Left lung (tissue), 4 donors: ENCODE measurements at regions not wholly inside any gene's neighbourhood (a gene's known extent, or its start where the extent isn't known, plus 50 kb on each side); places are given as distances from the start of the nearest gene placed in this dataset.

ENCODE experiments used
- ATAC-seq: fragments of 200-7000 bp; cut with Tn5 transposase; one replicate; pipeline ENCODE4 v1.9.1; 2020; ENCODE audit warnings: moderate library complexity
- DNase-seq, 4 donors: peaks; one replicate each; pipeline ENCODE4 v3.0.0-alpha.2; 2013 to 2020
- H3K27ac ChIP-seq, 2 donors: fragments of 200-600 bp; sonication (generic) in 1 of 2; one replicate each; pipeline versions ENCODE4 v1.5.0 to v1.8.0; 2020 to 2021
- H3K27me3 ChIP-seq, 2 donors: fragments of 200-600 bp; sonication (generic) in 1 of 2; one replicate each; pipeline versions ENCODE4 v1.5.0 to v1.8.0; 2020 to 2021
- H3K36me3 ChIP-seq, 2 donors: fragments of 200-600 bp; sonication (generic) in 1 of 2; one replicate each; pipeline versions ENCODE4 v1.5.0 to v1.8.0; 2020 to 2021
- H3K4me1 ChIP-seq, 2 donors: fragments of 200-600 bp; one replicate each; pipeline ENCODE4 v1.8.0; 2021
- H3K4me3 ChIP-seq, 2 donors: fragments of 200-600 bp; sonication (generic) in 1 of 2; one replicate each; pipeline versions ENCODE4 v1.5.0 to v1.8.0; 2020 to 2021; ENCODE audit warnings: mild to moderate bottlenecking in 1 of 2
- H3K9me3 ChIP-seq, 2 donors: fragments of 200-600 bp; sonication (generic) in 1 of 2; one replicate each; pipeline versions ENCODE4 v1.5.0 to v1.8.0; 2020 to 2021
- CTCF ChIP-seq, 2 donors: fragments of 200-600 bp; sonication (generic) in 1 of 2; IDR thresholded peaks; one replicate each; pipeline versions ENCODE4 v1.5.0 to v1.8.0; 2021; ENCODE audit warnings: antibody characterized with exemption in 2 of 2
- intact Hi-C, 2 donors: fragments of 100-400 bp; cut with DNase I; formaldehyde crosslinking; loops; one replicate each; pipeline versions ENCODE4 v1.11.2 to v1.14.2; 2022
- donor health status: DM: no; HTN: yes; CAD: no.
- donor health status: DM: no; HTN: no; CAD: no.

DNA sequence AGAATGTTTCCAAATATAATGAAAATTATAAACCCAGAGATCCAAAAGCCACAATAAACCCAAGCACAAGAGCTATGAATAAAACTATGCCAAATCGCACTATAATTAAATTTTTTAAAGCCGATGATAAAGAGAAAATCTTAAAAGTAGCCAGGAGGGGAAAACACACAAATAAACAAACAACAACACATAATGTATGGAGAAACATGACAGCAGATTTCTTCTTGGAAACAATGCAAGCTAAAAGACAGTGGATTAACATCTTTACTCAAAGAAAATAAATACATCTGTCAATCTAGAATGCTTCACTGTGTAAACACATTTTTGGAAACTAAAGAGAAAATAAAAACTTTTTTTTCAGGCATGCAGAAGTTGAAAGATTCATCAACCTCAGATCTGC, 53.0 kb upstream of the SMOX start:
- intact Hi-C loops: no loop called here
- no peak overlapping the region for H3K27ac ChIP-seq
- H3K36me3 ChIP-seq: no peaks in the 10 kb centered on the region
- DNase-seq: no peak
- H3K9me3 ChIP-seq: peaks cover 0 to 12% of the 10 kb centered on the region in 2 donors
- H3K27me3 ChIP-seq: no peaks in the 10 kb centered on the region
- H3K4me3 ChIP-seq: no peak overlapping the region
- ATAC-seq: no peak
- peaks cover 0 to 15% of the 10 kb centered on the region in 2 donors for H3K4me1 ChIP-seq
- no peak for TF ChIP-seq CTCF (IDR thresholded peaks at IDR 0.05)

DNA sequence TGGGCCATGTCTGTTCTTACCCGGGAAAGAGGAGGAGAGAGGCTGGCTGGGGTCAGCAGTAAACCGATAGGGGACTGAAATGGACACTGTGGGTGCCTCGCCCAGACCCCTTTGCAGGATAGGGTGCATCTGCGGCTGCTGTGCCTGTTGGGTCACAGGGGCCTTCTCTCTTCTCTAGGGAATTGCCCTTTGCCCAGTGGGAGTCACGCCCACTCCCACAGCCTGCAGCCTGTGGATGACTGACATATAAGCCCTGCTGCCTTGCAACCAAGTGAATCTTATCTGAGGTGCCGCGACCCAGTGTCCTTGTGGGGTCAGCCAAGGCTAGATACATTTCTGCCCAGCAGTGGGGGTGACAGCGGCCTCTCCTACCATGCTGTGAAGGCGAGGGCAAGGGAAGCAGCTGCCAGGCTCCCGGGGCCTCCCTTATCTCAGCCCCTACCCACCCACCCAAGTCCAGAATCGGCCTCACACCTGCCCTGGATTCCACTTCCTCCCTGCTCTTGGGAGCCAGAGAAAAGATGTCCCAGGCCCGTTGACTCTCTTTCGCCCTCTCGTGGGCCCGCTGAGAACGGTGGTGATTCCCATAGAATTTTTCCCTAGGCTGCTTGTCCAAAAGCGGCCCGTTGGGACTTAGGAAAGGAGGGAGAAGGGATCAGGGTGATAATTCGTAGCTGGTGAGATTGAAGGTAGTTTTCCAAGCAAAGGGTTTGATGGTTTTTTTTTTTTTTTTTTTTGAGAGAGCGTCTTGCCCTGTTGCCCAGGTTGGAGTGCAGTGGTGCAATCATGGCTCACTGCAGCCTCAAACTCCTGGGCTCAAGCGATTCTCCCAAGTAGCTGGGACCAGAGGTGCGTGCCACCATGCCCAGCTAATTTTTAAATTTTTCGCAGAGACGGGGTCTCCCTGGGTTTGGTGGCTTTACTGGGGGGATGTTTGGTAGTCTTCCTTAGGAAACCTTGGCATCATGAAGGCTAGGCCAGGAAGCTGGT, 56.8 kb upstream of the SMOX start:
- intact Hi-C loops: no loop called here
- peaks cover 0 to 26% of the 10 kb centered on the region in 2 donors for H3K4me1 ChIP-seq
- peak in 2 of 4 donors; percentile 51 to 89 for DNase-seq
- H3K4me3 ChIP-seq: no peak overlapping the region
- no peaks in the 10 kb centered on the region for H3K36me3 ChIP-seq
- peak overlapping the region in 1 of 2 donors; percentile 85 for H3K27ac ChIP-seq
- ATAC-seq: peak; percentile 87
- peak; percentile 51 to 67 for TF ChIP-seq CTCF (IDR thresholded peaks at IDR 0.05)
- H3K9me3 ChIP-seq: peaks cover 0 to 12% of the 10 kb centered on the region in 2 donors
- H3K27me3 ChIP-seq: no peaks in the 10 kb centered on the region

GRCh38 chr20:4090756-4091489, 57.7 kb upstream of the SMOX start:
- DNase-seq: no peak
- peaks cover 0 to 35% of the 10 kb centered on the region in 2 donors for H3K4me1 ChIP-seq
- peak overlapping the region in 1 of 2 donors; percentile 85 for H3K27ac ChIP-seq
- intact Hi-C loops: no loop called here
- ATAC-seq: no peak
- peaks cover 0 to 9% of the 10 kb centered on the region in 2 donors for H3K9me3 ChIP-seq
- TF ChIP-seq CTCF (IDR thresholded peaks at IDR 0.05): no peak
- H3K27me3 ChIP-seq: no peaks in the 10 kb centered on the region
- H3K36me3 ChIP-seq: no peaks in the 10 kb centered on the region
- no peak overlapping the region for H3K4me3 ChIP-seq

DNA sequence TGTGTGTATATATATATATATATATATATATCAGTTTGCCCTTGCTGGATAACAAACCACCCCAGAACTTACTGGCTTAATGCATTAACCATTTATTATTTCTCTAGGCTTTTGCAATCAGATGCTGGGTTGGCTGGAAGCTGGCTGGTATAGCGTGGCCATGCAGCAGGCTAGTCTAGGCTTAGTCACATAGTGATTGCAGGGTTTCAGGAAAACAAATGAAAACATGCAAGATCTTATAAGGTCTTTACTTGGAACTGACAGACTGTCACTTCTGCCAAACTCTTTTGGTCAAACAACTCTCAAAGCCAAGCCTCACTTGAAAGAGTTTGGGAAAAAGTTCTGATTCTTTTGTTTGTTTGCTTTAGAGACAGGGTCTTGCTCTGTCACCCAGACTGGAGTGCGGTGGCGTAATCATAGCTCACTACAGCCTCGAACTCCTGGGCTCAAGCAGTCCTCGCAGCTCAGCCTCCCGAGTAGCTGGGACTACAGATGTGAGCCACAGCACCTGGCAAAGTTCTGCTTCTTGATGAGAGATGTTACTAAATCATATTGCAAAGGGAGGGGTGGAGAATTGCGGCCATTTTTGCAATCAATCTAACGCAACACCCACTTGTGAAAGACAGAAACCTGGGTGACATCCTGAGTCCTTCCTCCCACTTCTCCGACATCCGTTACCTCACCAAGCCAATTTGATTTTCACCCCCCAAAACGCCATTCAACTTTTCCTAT, 58.7 kb upstream of the SMOX start:
- intact Hi-C loops: no loop called here
- H3K9me3 ChIP-seq: no peaks in the 10 kb centered on the region
- ATAC-seq (no peak), DNase-seq (no peak)
- H3K27ac ChIP-seq: peak overlapping the region in 1 of 2 donors; percentile 85
- H3K36me3 ChIP-seq: no peaks in the 10 kb centered on the region
- no peak overlapping the region for H3K4me3 ChIP-seq
- peaks cover 3 to 45% of the 10 kb centered on the region in 2 donors for H3K4me1 ChIP-seq
- no peaks in the 10 kb centered on the region for H3K27me3 ChIP-seq
- no peak for TF ChIP-seq CTCF (IDR thresholded peaks at IDR 0.05)
